GM21367 (cell line): ENCODE measurements at regions not wholly inside any gene's neighbourhood (a gene's known extent, or its start where the extent isn't known, plus 50 kb on each side); places are given as distances from the start of the nearest gene placed in this dataset.
"Not testable (repeated sequence)": the region's sequence is repeated elsewhere in the genome, so short reads cannot be mapped to it uniquely, and the experiment has no call there.

Experiments used
- ATAC-seq: cut with Tn5 transposase; IDR thresholded peaks from one replicate; pipeline ENCODE4 v1.9.1; 2021; ENCODE audit not compliant: unreplicated experiment

GRCh38 chr2:36168115-36168514 is 187.5 kb upstream of the CRIM1 start:
- ATAC-seq = no peak

- no peak for ATAC-seq
Observed at GRCh38 chr2:36165132-36165531, 190.4 kb upstream of the CRIM1 start.

GRCh38 chr2:36163520-36164254 is 191.9 kb upstream of the CRIM1 start:
- no peak for ATAC-seq

- not testable (repeated sequence) for ATAC-seq
Observed at GRCh38 chr2:36157093-36157492, 198.5 kb upstream of the CRIM1 start.

GRCh38 chr2:36147670-36148390 is 207.7 kb upstream of the CRIM1 start:
- peak; percentile 94 for ATAC-seq

GRCh38 chr2:36146765-36147164 is 208.8 kb upstream of the CRIM1 start:
- no peak for ATAC-seq

- ATAC-seq = no peak
Observed at GRCh38 chr2:36140391-36140790, 215.2 kb upstream of the CRIM1 start.

GRCh38 chr2:36137612-36138011 is 218.0 kb upstream of the CRIM1 start:
- ATAC-seq = no peak

GRCh38 chr2:36134281-36134680 is 221.3 kb upstream of the CRIM1 start:
- ATAC-seq = no peak

GRCh38 chr2:36128359-36128758 is 227.2 kb upstream of the CRIM1 start:
- ATAC-seq = no peak

GRCh38 chr2:36125702-36126101 is 229.9 kb upstream of the CRIM1 start:
- ATAC-seq = no peak

- ATAC-seq = no peak
Observed at GRCh38 chr2:36123995-36124394, 231.6 kb upstream of the CRIM1 start.

GRCh38 chr2:36097022-36097421 is 258.6 kb upstream of the CRIM1 start:
- no peak for ATAC-seq

GRCh38 chr2:36091844-36092741 is 263.5 kb upstream of the CRIM1 start:
- not testable (repeated sequence) for ATAC-seq

- ATAC-seq = no peak
Observed at GRCh38 chr2:36088716-36089328, 266.8 kb upstream of the CRIM1 start.

GRCh38 chr2:36087344-36087743 is 268.2 kb upstream of the CRIM1 start:
- ATAC-seq = no peak

- ATAC-seq = no peak
Observed at GRCh38 chr2:36079793-36080192, 275.8 kb upstream of the CRIM1 start.

GRCh38 chr2:36074008-36074407 is 281.6 kb upstream of the CRIM1 start:
- no peak for ATAC-seq

- ATAC-seq = no peak
Observed at GRCh38 chr2:36071698-36072097, 283.9 kb upstream of the CRIM1 start.

- no peak for ATAC-seq
Observed at GRCh38 chr2:36069074-36069473, 286.5 kb upstream of the CRIM1 start.

GRCh38 chr2:36068086-36068485 is 287.5 kb upstream of the CRIM1 start:
- ATAC-seq = no peak
